ENCODE measurements at regions not wholly inside any gene's neighbourhood (a gene's known extent, or its start where the extent isn't known, plus 50 kb on each side); places are given as distances from the start of the nearest gene placed in this dataset.

DNA sequence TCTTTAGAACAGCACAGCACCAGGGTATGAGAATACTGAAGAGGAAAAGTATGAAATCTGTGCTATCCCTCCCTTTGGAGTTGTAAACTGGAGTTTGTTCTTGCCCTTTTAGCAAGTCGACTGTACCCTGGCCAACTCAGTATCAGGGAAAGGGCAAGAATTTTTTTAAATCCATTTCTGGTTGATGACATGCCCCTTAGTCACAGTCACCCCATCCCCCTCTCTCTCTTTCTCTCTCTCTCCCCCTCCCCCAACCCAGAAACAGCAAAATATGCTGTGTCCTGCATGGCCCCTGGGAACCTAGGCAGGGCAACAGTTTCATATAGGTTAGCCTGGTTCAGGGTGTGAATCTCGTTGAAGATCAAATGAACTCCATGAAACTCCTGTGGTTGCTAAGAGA lies 177.7 kb upstream of the ADO start:
- CTCF ChIA-PET, result interaction anchor here (0.7 kb wide), 1 partner anchor 18 kb away, joined by 3 read pairs; no protein-coding TSS in a partner anchor
- POLR2A ChIA-PET, result no interaction called here
- no peaks in the 10 kb centered on the region for H3K9me3 ChIP-seq (ENCODE audit: control insufficient read depth, insufficient read depth, low read depth, low read length)
- peaks cover 3% of the 10 kb centered on the region; the same call in 1 of the 2 replicates for H3K4me1 ChIP-seq (ENCODE audit: control insufficient read depth, insufficient read depth, low read length)
- TF ChIP-seq, protein P1, sequence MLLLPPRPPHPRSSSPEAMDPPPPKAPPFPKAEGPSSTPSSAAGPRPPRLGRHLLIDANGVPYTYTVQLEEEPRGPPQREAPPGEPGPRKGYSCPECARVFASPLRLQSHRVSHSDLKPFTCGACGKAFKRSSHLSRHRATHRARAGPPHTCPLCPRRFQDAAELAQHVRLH (tag by site-specific recombination; IDR thresholded peaks at IDR 0.05), result no peak
- TF ChIP-seq, protein P2, sequence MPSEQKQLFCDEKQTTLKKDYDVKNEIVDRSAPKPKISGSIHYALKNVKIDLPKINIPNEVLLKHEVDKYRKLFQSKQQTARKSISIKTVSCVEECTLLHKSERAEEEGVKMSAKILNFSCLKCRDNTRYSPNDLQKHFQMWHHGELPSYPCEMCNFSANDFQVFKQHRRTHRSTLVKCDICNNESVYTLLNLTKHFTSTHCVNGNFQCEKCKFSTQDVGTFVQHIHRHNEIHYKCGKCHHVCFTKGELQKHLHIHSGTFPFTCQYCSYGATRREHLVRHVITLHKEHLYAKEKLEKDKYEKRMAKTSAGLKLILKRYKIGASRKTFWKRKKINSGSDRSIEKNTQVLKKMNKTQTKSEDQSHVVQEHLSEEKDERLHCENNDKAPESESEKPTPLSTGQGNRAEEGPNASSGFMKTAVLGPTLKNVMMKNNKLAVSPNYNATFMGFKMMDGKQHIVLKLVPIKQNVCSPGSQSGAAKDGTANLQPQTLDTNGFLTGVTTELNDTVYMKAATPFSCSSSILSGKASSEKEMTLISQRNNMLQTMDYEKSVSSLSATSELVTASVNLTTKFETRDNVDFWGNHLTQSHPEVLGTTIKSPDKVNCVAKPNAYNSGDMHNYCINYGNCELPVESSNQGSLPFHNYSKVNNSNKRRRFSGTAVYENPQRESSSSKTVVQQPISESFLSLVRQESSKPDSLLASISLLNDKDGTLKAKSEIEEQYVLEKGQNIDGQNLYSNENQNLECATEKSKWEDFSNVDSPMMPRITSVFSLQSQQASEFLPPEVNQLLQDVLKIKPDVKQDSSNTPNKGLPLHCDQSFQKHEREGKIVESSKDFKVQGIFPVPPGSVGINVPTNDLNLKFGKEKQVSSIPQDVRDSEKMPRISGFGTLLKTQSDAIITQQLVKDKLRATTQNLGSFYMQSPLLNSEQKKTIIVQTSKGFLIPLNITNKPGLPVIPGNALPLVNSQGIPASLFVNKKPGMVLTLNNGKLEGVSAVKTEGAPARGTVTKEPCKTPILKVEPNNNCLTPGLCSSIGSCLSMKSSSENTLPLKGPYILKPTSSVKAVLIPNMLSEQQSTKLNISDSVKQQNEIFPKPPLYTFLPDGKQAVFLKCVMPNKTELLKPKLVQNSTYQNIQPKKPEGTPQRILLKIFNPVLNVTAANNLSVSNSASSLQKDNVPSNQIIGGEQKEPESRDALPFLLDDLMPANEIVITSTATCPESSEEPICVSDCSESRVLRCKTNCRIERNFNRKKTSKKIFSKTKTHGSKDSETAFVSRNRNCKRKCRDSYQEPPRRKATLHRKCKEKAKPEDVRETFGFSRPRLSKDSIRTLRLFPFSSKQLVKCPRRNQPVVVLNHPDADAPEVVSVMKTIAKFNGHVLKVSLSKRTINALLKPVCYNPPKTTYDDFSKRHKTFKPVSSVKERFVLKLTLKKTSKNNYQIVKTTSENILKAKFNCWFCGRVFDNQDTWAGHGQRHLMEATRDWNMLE (tag by site-specific recombination; conservative IDR thresholded peaks at IDR 0.05; ENCODE audit: low read depth), result no peak
- no peak for TF ChIP-seq TRIM28 (IDR thresholded peaks at IDR 0.05; ENCODE audit: borderline replicate concordance, low read length)
- TF ChIP-seq ZSCAN16 (tag by site-specific recombination; IDR thresholded peaks at IDR 0.05), result no peak
- TF ChIP-seq ZNF341 (tag by site-specific recombination; IDR thresholded peaks at IDR 0.05; ENCODE audit: low read depth), result no peak
- no peak for TF ChIP-seq ZNF202 (tag by site-specific recombination; IDR thresholded peaks at IDR 0.05; ENCODE audit: borderline replicate concordance)
- TF ChIP-seq ZNF747 (tag by site-specific recombination; IDR thresholded peaks at IDR 0.05), result no peak
- no peak for TF ChIP-seq ZNF121 (tag by site-specific recombination; IDR thresholded peaks at IDR 0.05)
- no peak for TF ChIP-seq ZNF777 (tag by site-specific recombination; IDR thresholded peaks at IDR 0.05; ENCODE audit: borderline replicate concordance)
- TF ChIP-seq, protein P3, sequence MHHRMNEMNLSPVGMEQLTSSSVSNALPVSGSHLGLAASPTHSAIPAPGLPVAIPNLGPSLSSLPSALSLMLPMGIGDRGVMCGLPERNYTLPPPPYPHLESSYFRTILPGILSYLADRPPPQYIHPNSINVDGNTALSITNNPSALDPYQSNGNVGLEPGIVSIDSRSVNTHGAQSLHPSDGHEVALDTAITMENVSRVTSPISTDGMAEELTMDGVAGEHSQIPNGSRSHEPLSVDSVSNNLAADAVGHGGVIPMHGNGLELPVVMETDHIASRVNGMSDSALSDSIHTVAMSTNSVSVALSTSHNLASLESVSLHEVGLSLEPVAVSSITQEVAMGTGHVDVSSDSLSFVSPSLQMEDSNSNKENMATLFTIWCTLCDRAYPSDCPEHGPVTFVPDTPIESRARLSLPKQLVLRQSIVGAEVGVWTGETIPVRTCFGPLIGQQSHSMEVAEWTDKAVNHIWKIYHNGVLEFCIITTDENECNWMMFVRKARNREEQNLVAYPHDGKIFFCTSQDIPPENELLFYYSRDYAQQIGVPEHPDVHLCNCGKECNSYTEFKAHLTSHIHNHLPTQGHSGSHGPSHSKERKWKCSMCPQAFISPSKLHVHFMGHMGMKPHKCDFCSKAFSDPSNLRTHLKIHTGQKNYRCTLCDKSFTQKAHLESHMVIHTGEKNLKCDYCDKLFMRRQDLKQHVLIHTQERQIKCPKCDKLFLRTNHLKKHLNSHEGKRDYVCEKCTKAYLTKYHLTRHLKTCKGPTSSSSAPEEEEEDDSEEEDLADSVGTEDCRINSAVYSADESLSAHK (tag by site-specific recombination; IDR thresholded peaks at IDR 0.05), result no peak
- no peak for TF ChIP-seq ZNF16 (tag by site-specific recombination; IDR thresholded peaks at IDR 0.05; ENCODE audit: low read depth)
- TF ChIP-seq ZNF510 (tag by site-specific recombination; IDR thresholded peaks at IDR 0.05; ENCODE audit: insufficient replicate concordance), result no peak
- no peak for TF ChIP-seq ZNF514 (tag by site-specific recombination; IDR thresholded peaks at IDR 0.05)
- no peak for TF ChIP-seq ZNF792 (tag by site-specific recombination; IDR thresholded peaks at IDR 0.05)
- no peak overlapping the region for H3K4me3 ChIP-seq (ENCODE audit: low read depth, low read length)
- H3K36me3 ChIP-seq (ENCODE audit: control insufficient read depth in 2 of 2, insufficient read depth in 1 of 2, low read length in 2 of 2), result no peaks in the 10 kb centered on the region
- H3K27ac ChIP-seq (ENCODE audit: extremely low read depth, low read depth, low read length), result no peak overlapping the region

DNA sequence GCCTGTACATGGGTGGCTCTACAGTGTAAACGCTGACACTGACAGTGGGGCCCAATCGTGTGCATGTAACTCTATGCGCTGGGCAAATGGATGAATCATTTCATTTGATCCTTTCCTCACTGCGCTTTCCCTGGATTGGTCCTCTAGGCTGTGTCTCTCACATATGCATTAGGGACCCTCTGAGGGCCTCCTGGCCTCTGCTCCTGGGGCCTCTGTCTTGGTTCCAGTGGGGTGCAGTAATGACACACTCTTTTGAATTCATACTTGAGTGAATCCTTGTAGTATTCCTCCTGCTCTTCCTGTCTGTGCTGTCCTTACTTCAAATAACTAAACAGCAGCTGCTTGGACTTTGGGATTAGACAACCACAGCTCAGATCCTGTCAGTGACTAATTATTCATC lies 176.5 kb upstream of the ADO start:
- POLR2A ChIA-PET, result interaction anchor here (0.6 kb wide), 1 partner anchor 16 kb away, joined by 3 read pairs; no protein-coding TSS in a partner anchor
- no peak overlapping the region for H3K27ac ChIP-seq (ENCODE audit: extremely low read depth, low read depth, low read length)
- TF ChIP-seq, protein P2 (tag by site-specific recombination; conservative IDR thresholded peaks at IDR 0.05; ENCODE audit: low read depth), result no peak
- TF ChIP-seq, protein P4, sequence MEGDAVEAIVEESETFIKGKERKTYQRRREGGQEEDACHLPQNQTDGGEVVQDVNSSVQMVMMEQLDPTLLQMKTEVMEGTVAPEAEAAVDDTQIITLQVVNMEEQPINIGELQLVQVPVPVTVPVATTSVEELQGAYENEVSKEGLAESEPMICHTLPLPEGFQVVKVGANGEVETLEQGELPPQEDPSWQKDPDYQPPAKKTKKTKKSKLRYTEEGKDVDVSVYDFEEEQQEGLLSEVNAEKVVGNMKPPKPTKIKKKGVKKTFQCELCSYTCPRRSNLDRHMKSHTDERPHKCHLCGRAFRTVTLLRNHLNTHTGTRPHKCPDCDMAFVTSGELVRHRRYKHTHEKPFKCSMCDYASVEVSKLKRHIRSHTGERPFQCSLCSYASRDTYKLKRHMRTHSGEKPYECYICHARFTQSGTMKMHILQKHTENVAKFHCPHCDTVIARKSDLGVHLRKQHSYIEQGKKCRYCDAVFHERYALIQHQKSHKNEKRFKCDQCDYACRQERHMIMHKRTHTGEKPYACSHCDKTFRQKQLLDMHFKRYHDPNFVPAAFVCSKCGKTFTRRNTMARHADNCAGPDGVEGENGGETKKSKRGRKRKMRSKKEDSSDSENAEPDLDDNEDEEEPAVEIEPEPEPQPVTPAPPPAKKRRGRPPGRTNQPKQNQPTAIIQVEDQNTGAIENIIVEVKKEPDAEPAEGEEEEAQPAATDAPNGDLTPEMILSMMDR (tag by site-specific recombination; IDR thresholded peaks at IDR 0.05), result no peak
- no peak for TF ChIP-seq ZNF530 (tag by site-specific recombination; IDR thresholded peaks at IDR 0.05; ENCODE audit: low read depth)
- no peak for TF ChIP-seq ZNF350 (tag by site-specific recombination; IDR thresholded peaks at IDR 0.05)
- TF ChIP-seq ZNF792 (tag by site-specific recombination; IDR thresholded peaks at IDR 0.05), result no peak
- no peak for TF ChIP-seq ZBTB7A (tag by site-specific recombination; IDR thresholded peaks at IDR 0.05; ENCODE audit: low read depth)
- TF ChIP-seq ZFP69B (tag by site-specific recombination; IDR thresholded peaks at IDR 0.05), result no peak
- no peak for TF ChIP-seq YY2 (tag by site-specific recombination; IDR thresholded peaks at IDR 0.05)
- no peak for TF ChIP-seq ZNF157 (tag by site-specific recombination; IDR thresholded peaks at IDR 0.05)

More for the DNA sequence above, 176.5 kb upstream of the ADO start:
- Histone ChIP-seq H3K36me3 (ENCODE audit: control insufficient read depth in 2 of 2, insufficient read depth in 1 of 2, low read length in 2 of 2) (no peaks in the 10 kb centered on the region), H3K4me3 (ENCODE audit: low read depth, low read length) (no peak overlapping the region), H3K4me1 (ENCODE audit: control insufficient read depth, insufficient read depth, low read length) (peaks cover 3% of the 10 kb centered on the region; the same call in 1 of the 2 replicates), H3K9me3 (ENCODE audit: control insufficient read depth, insufficient read depth, low read depth, low read length) (no peaks in the 10 kb centered on the region)
- CTCF ChIA-PET, result no interaction called here
